Left hindlimb (tissue), 1 donor: ENCODE measurements at regions not wholly inside any gene's neighbourhood (a gene's known extent, or its start where the extent isn't known, plus 50 kb on each side); places are given as distances from the start of the nearest gene placed in this dataset.
"Not testable (repeated sequence)": the region's sequence is repeated elsewhere in the genome, so short reads cannot be mapped to it uniquely, and the experiment has no call there.

ENCODE experiments used
- DNase-seq: peaks from one replicate; pipeline ENCODE4 v3.0.0-alpha.2; 2018

GRCh38 chr3:124142389-124142970 is 150.6 kb upstream of the ROPN1 start:
- no peak for DNase-seq

- no peak for DNase-seq
Observed at GRCh38 chr3:124143047-124143446, 151.1 kb upstream of the ROPN1 start.

GRCh38 chr3:124144035-124144814 is 152.3 kb upstream of the ROPN1 start:
- no peak for DNase-seq

- DNase-seq = no peak
Observed at GRCh38 chr3:124147429-124147828, 155.5 kb upstream of the ROPN1 start.

GRCh38 chr3:124147946-124148345 is 156.0 kb upstream of the ROPN1 start:
- DNase-seq = no peak

- DNase-seq = no peak
Observed at GRCh38 chr3:124149081-124149480, 157.2 kb upstream of the ROPN1 start.

GRCh38 chr3:124149771-124150170 is 157.8 kb upstream of the ROPN1 start:
- no peak for DNase-seq

GRCh38 chr3:124152891-124153290 is 161.0 kb upstream of the ROPN1 start:
- DNase-seq = not testable (repeated sequence)

GRCh38 chr3:124156866-124157712 is 165.2 kb upstream of the ROPN1 start:
- DNase-seq = no peak

GRCh38 chr3:124157748-124158147 is 165.8 kb upstream of the ROPN1 start:
- no peak for DNase-seq

- no peak for DNase-seq
Observed at GRCh38 chr3:124158168-124158881, 166.4 kb upstream of the ROPN1 start.

- DNase-seq = no peak
Observed at GRCh38 chr3:124161448-124161847, 169.5 kb upstream of the ROPN1 start.

- DNase-seq = no peak
Observed at GRCh38 chr3:124163689-124164088, 171.8 kb upstream of the ROPN1 start.

- DNase-seq = no peak
Observed at GRCh38 chr3:124168271-124168670, 176.3 kb upstream of the ROPN1 start.

- no peak for DNase-seq
Observed at GRCh38 chr3:124172283-124172682, 180.4 kb upstream of the ROPN1 start.

GRCh38 chr3:124172816-124173215 is 180.9 kb upstream of the ROPN1 start:
- no peak for DNase-seq

- no peak for DNase-seq
Observed at GRCh38 chr3:124174476-124174875, 182.6 kb upstream of the ROPN1 start.

GRCh38 chr3:124174910-124175874 is 183.3 kb upstream of the ROPN1 start:
- DNase-seq = no peak

- DNase-seq = no peak
Observed at GRCh38 chr3:124177071-124177470, 185.1 kb upstream of the ROPN1 start.

- no peak for DNase-seq
Observed at GRCh38 chr3:124178531-124178930, 186.6 kb upstream of the ROPN1 start.

- no peak for DNase-seq
Observed at GRCh38 chr3:124200407-124200806, 208.5 kb upstream of the ROPN1 start.

- DNase-seq = no peak
Observed at GRCh38 chr3:124201226-124201625, 209.3 kb upstream of the ROPN1 start.
